Sigmoid colon (tissue), 6 donors: ENCODE measurements at regions not wholly inside any gene's neighbourhood (a gene's known extent, or its start where the extent isn't known, plus 50 kb on each side); places are given as distances from the start of the nearest gene placed in this dataset.

Source experiments
- DNase-seq: peaks from one replicate; pipeline ENCODE4 v3.0.0-alpha.2; 2019
- H3K27ac ChIP-seq, 4 donors: fragments of 200-600 bp; sonication (generic); one replicate each; pipeline ENCODE4 v1.5.1; 2016 to 2019; ENCODE audit warnings: mild to moderate bottlenecking in 1 of 4
- H3K27me3 ChIP-seq, 3 donors: fragments of 200-600 bp; sonication (generic); one replicate each; pipeline ENCODE4 v1.5.1; 2019; ENCODE audit warnings: mild to moderate bottlenecking in 1 of 3
- H3K36me3 ChIP-seq, 4 donors: fragments of 200-600 bp; sonication (generic); one replicate each; pipeline ENCODE4 v1.5.1; 2016 to 2019
- H3K4me1 ChIP-seq, 4 donors: fragments of 200-600 bp; sonication (generic); one replicate each; pipeline ENCODE4 v1.5.1; 2017 to 2019
- H3K4me3 ChIP-seq, 4 donors: fragments of 200-600 bp; sonication (generic); one replicate each; pipeline ENCODE4 v1.5.1; 2017 to 2019; ENCODE audit warnings: mild to moderate bottlenecking in 2 of 4, moderate library complexity in 1 of 4
- H3K9me3 ChIP-seq, 4 donors: fragments of 200-600 bp in 3 of 4; sonication (generic) in 3 of 4; one replicate each; pipeline versions ENCODE4 v1.5.1 to v1.6.1; 2013 to 2019
- EP300 ChIP-seq, 4 donors: sonication (generic); formaldehyde crosslinking; IDR thresholded peaks; one replicate each; pipeline ENCODE4 v1.6.1; 2017; ENCODE audit warnings: antibody characterized with exemption in 4 of 4
- POLR2A ChIP-seq, 2 donors: fragments of 450-650 bp; IDR thresholded peaks; one replicate each; pipeline ENCODE4 v1.6.1; 2016; ENCODE audit warnings: antibody characterized with exemption in 2 of 2, mild to moderate bottlenecking in 2 of 2, moderate library complexity in 2 of 2
- POLR2AphosphoS5 ChIP-seq, 4 donors: sonication (generic); formaldehyde crosslinking; IDR thresholded peaks; one replicate each; pipeline ENCODE4 v1.6.1; 2017; ENCODE audit warnings: antibody characterized with exemption in 4 of 4
- WGBS, 2 donors: extraction: QIAGEN DNeasy Blood & Tissue Kit; methylation state at CpG; one replicate each; pipeline ENCODE4 v1.1.7; 2013; 5-methylcytosine and 5-hydroxymethylcytosine counted together
- intact Hi-C: fragments of 100-400 bp; cut with DNase I; formaldehyde crosslinking; loops from one replicate; pipeline ENCODE4 v1.15.1; 2023
- TF ChIP-seq, protein P1 (sequence below), 4 experiments: fragments of 450-650 bp in 3 of 4; fragments of 200-600 bp in 1 of 4; IDR thresholded peaks; one replicate each; pipeline ENCODE4 v1.5.1; 2016 to 2019; ENCODE audit warnings: antibody characterized with exemption in 4 of 4, mild to moderate bottlenecking in 3 of 4, moderate library complexity in 2 of 4
- donor health status: healthy with polysubstance abuse.
- donor health status: healthy.

DNA sequence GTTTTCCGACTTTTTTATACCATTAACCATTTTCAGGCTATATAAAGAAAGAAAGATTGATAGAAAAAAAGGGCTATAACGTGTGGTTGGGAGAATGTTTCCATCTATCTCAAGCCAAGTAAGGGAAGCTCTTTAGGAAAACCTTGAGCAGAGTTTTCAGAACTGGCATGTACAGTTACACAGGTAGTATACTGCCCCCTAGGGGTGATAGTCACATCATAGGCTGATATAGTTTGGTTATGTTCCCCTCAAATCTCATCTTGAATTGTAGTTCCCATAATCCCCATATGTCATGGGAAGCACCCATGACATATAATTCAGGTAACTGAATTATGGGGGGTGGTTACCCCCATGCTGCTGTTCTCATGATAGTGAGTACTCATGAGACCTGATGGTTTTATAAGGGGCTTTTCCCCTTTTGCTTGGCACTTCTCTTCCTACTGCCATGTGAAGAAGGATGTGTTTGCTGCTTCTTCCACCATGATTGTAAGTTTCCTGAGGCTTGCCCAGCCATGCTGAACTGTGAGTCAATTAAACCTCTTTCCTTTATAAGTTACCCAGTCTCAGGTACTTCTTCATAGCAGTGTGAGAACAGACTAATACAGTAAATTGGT lies 186.8 kb downstream of the TMA16 start:
- no peaks in the 10 kb centered on the region for H3K36me3 ChIP-seq
- no peak overlapping the region for H3K4me3 ChIP-seq
- 20 to 33% methylated on average over 2 of the region's 2 CpGs for WGBS, 2 donors
- H3K27ac ChIP-seq, result no peak overlapping the region
- no peak for DNase-seq
- no peaks in the 10 kb centered on the region for H3K4me1 ChIP-seq
- H3K9me3 ChIP-seq, result no peaks in the 10 kb centered on the region
- intact Hi-C loops, result no loop called here
- no peaks in the 10 kb centered on the region for H3K27me3 ChIP-seq
- no peak for TF ChIP-seq EP300 (IDR thresholded peaks at IDR 0.05)
- no peak for TF ChIP-seq POLR2AphosphoS5 (IDR thresholded peaks at IDR 0.05)
- TF ChIP-seq POLR2A (IDR thresholded peaks at IDR 0.05), result no peak
- TF ChIP-seq, protein P1, sequence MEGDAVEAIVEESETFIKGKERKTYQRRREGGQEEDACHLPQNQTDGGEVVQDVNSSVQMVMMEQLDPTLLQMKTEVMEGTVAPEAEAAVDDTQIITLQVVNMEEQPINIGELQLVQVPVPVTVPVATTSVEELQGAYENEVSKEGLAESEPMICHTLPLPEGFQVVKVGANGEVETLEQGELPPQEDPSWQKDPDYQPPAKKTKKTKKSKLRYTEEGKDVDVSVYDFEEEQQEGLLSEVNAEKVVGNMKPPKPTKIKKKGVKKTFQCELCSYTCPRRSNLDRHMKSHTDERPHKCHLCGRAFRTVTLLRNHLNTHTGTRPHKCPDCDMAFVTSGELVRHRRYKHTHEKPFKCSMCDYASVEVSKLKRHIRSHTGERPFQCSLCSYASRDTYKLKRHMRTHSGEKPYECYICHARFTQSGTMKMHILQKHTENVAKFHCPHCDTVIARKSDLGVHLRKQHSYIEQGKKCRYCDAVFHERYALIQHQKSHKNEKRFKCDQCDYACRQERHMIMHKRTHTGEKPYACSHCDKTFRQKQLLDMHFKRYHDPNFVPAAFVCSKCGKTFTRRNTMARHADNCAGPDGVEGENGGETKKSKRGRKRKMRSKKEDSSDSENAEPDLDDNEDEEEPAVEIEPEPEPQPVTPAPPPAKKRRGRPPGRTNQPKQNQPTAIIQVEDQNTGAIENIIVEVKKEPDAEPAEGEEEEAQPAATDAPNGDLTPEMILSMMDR (IDR thresholded peaks at IDR 0.05), result no peak

DNA sequence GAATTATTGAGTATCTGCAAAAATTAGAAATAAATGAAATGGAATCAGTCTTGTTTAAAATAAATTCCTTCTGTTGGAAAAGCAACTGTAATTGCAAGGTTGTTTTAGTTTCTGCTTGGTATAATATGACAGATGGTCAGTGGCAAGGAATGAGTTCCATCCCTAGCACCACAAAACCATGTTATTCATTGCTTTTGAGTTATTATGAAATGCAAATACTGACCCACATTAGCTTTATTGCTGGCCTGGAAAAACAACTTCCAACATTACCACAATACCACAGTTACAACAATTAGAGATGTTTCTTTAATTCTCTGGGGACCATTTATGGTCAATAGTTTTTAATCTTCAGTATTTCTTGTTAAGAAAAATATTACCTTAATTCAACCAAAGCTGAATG lies 194.4 kb downstream of the TMA16 start:
- H3K9me3 ChIP-seq, result no peaks in the 10 kb centered on the region
- intact Hi-C loops, result no loop called here
- no peak overlapping the region for H3K27ac ChIP-seq
- H3K4me3 ChIP-seq, result no peak overlapping the region
- TF ChIP-seq EP300 (IDR thresholded peaks at IDR 0.05) (no peak), POLR2A (IDR thresholded peaks at IDR 0.05) (no peak), POLR2AphosphoS5 (IDR thresholded peaks at IDR 0.05) (no peak)
- TF ChIP-seq, protein P1 (IDR thresholded peaks at IDR 0.05), result no peak
- H3K27me3 ChIP-seq, result no peaks in the 10 kb centered on the region
- no peak for DNase-seq
- no peaks in the 10 kb centered on the region for H3K4me1 ChIP-seq
- H3K36me3 ChIP-seq, result no peaks in the 10 kb centered on the region

DNA sequence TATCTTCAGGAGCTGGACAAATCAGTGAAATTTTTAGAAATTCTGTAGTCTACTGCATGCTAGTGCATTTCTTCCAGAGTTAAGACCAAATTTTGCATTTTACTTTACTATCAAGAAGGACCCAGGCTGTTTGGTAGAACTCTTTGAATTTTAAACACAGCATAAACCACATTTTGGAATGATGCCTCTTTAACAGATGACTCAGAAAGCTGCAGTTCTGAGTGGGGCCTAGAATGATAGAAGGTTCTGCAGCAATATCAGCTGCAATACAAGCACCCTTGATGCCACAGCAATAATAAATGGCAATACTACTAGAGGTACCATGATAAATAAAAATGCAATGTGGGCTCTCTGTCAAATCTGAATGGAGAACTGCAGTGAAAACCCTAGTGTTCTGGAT lies 198.7 kb downstream of the TMA16 start:
- DNase-seq, result no peak
- H3K4me1 ChIP-seq, result no peaks in the 10 kb centered on the region
- H3K9me3 ChIP-seq, result no peaks in the 10 kb centered on the region
- TF ChIP-seq POLR2A (IDR thresholded peaks at IDR 0.05), result no peak
- TF ChIP-seq POLR2AphosphoS5 (IDR thresholded peaks at IDR 0.05), result no peak
- TF ChIP-seq EP300 (IDR thresholded peaks at IDR 0.05), result no peak
- TF ChIP-seq, protein P1 (IDR thresholded peaks at IDR 0.05), result no peak
- no peak overlapping the region for H3K27ac ChIP-seq
- no peaks in the 10 kb centered on the region for H3K36me3 ChIP-seq
- H3K27me3 ChIP-seq, result no peaks in the 10 kb centered on the region
- intact Hi-C loops, result no loop called here
- H3K4me3 ChIP-seq, result no peak overlapping the region

DNA sequence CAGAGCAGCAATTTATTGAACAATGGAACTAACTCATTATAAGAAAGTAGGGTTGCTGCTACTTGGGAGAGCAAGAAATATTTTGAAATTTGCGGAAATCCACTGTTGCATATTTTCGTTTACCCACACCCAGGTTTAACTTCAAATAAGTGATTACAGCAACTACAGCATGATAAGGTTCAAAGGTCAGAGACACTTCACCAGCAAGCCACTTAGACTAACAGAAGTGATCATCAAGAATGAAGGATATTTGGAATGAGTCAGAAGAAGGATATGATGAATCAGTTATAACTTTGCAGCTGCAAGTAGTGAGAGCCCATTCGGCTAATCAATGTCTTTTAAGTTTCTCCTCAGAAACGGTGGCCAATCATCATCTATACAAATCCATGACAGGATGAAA lies 199.3 kb downstream of the TMA16 start:
- DNase-seq, result no peak
- H3K4me3 ChIP-seq, result no peak overlapping the region
- H3K4me1 ChIP-seq, result no peaks in the 10 kb centered on the region
- WGBS, 2 donors, result 58 to 78% methylated on average over 4 of the region's 4 CpGs
- TF ChIP-seq EP300 (IDR thresholded peaks at IDR 0.05) (no peak), POLR2AphosphoS5 (IDR thresholded peaks at IDR 0.05) (no peak), POLR2A (IDR thresholded peaks at IDR 0.05) (no peak)
- TF ChIP-seq, protein P1 (IDR thresholded peaks at IDR 0.05), result no peak
- H3K27me3 ChIP-seq, result no peaks in the 10 kb centered on the region
- intact Hi-C loops, result no loop called here
- no peaks in the 10 kb centered on the region for H3K9me3 ChIP-seq
- no peaks in the 10 kb centered on the region for H3K36me3 ChIP-seq
- H3K27ac ChIP-seq, result no peak overlapping the region

DNA sequence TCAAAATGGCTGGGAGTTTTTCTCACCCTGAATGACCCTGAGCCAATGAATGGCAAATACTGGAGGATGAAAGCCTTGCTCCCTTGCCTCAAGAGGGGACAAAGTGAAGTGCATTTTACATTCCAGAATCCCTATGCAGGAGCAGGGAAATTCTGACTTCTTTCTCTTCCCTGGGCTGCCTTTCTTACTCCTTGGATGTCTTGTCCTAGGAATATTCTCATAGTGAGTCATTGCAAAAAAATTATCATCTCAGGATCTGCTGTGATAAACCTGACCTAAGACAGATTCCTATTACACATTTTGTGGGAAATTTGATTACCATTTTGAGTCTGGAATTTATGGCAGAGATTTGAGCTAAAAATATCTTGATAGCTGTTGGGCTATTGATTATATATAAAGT lies 199.9 kb downstream of the TMA16 start:
- H3K27me3 ChIP-seq, result no peaks in the 10 kb centered on the region

More for the DNA sequence above, 199.9 kb downstream of the TMA16 start:
- intact Hi-C loops, result no loop called here
- H3K4me1 ChIP-seq, result no peaks in the 10 kb centered on the region
- DNase-seq, result no peak
- no peaks in the 10 kb centered on the region for H3K36me3 ChIP-seq
- no peak overlapping the region for H3K4me3 ChIP-seq
- H3K27ac ChIP-seq, result no peak overlapping the region
- no peaks in the 10 kb centered on the region for H3K9me3 ChIP-seq
- TF ChIP-seq, protein P1 (IDR thresholded peaks at IDR 0.05), result no peak
- no peak for TF ChIP-seq EP300 (IDR thresholded peaks at IDR 0.05)
- no peak for TF ChIP-seq POLR2AphosphoS5 (IDR thresholded peaks at IDR 0.05)
- TF ChIP-seq POLR2A (IDR thresholded peaks at IDR 0.05), result no peak
